ENCODE measurements at regions not wholly inside any gene's neighbourhood (a gene's known extent, or its start where the extent isn't known, plus 50 kb on each side); places are given as distances from the start of the nearest gene placed in this dataset.

DNA sequence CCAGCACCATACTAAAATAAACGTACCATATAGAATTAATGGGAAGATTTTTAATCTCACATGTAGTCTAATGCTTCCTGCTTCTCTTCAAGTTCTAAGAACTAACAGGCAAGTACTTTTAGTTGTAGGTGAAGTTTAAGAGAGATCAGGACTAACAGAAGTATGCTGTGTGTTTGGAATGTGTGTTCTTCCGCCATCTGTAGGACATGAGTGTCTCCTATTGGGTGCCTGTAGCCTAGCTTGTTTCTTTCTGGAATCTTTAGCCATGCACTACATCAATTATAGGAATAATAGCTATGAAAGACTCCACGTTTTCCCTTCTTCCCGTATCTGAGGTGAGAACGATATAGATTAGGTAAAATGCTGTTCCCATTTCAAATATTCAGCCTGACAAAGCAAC lies 140.2 kb upstream of the AHR start:
- Histone ChIP-seq H3K27ac (ENCODE audit: low read depth in 1 of 3, low read length in 2 of 3) (no peak overlapping the region), H3K27me3 (ENCODE audit: control insufficient read depth in 3 of 3, insufficient read depth in 3 of 3, low read length in 3 of 3) (no peaks in the 10 kb centered on the region), H3K9me3 (ENCODE audit: control insufficient read depth in 2 of 2, insufficient read depth in 1 of 2, low read depth in 1 of 2, low read length in 1 of 2) (no peaks in the 10 kb centered on the region), H3K36me3 (ENCODE audit: control insufficient read depth in 3 of 3, insufficient read depth in 2 of 3, low read depth in 1 of 3, low read length in 3 of 3) (no peaks in the 10 kb centered on the region), H3K4me1 (ENCODE audit: control insufficient read depth in 3 of 3, insufficient read depth in 2 of 3, low read depth in 1 of 3, low read length in 2 of 3) (no peaks in the 10 kb centered on the region), H3K4me3 (ENCODE audit: low read depth in 1 of 3, low read length in 3 of 3) (no peak overlapping the region)
- no peak for DNase-seq
- WGBS, 3 donors, result 95 to 96% (median 95%) methylated on average over 5 of the region's 5 CpGs
- no peak for FAIRE-seq

DNA sequence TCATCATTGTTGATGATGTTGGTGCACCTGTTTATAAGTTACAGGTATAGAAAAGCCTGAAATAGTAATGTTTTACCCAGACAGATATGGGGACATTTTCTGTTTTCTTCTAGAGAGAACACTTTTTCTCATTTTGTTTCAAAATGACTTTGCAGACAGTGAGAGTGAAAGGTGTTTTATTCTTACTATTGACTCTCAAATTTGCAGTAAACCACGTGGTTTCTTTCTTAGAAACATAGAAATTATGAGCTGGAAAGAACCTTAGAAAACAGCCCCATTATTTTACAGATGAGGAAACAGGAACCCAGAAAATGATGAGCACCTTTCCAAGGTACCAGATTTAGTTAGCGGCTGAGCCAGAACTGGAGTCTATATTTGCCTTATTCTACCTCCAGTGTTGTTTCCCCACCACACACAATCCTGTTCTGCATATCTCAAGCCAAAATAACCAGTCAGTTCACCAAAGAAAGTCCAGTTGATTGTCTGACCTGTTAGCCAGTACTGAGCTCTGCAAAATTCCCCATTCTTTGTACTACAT lies 138.9 kb upstream of the AHR start:
- Histone ChIP-seq H3K27me3 (ENCODE audit: control insufficient read depth in 3 of 3, insufficient read depth in 3 of 3, low read length in 3 of 3) (no peaks in the 10 kb centered on the region), H3K9me3 (ENCODE audit: control insufficient read depth in 2 of 2, insufficient read depth in 1 of 2, low read depth in 1 of 2, low read length in 1 of 2) (no peaks in the 10 kb centered on the region), H3K4me1 (ENCODE audit: control insufficient read depth in 3 of 3, insufficient read depth in 2 of 3, low read depth in 1 of 3, low read length in 2 of 3) (no peaks in the 10 kb centered on the region), H3K4me3 (ENCODE audit: low read depth in 1 of 3, low read length in 3 of 3) (no peak overlapping the region), H3K36me3 (ENCODE audit: control insufficient read depth in 3 of 3, insufficient read depth in 2 of 3, low read depth in 1 of 3, low read length in 3 of 3) (no peaks in the 10 kb centered on the region), H3K27ac (ENCODE audit: low read depth in 1 of 3, low read length in 2 of 3) (no peak overlapping the region)
- WGBS, 3 donors, result 63 to 78% (median 71%) methylated on average over 2 of the region's 2 CpGs
- no peak for DNase-seq
- no peak for FAIRE-seq

DNA sequence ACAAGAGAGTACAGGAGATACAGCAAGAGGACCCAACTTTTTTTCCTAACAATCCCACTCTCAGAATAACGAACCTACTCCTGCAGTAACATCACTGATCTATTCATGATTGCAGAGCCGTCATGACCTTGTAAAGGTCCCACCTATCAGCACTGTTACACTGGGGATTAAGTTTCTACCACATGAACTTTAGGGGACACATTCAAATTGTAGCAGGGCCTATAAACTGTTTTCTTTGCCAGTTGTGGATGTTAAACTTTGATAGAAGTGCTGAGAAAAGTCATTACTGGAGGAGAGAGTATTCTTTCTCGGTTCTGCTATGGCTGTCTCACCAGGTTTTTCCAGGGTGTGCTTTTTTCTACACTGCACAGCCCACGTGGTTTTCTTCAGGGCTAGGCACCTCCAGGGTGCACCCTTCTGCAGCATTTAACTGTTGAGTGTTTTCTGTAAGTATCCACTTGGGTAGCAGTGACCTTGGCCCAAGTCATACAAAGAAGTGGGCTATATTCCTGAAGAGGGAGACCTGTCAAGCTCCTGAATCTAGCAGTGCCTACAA lies 131.6 kb upstream of the AHR start:
- Histone ChIP-seq H3K27me3 (ENCODE audit: control insufficient read depth in 3 of 3, insufficient read depth in 3 of 3, low read length in 3 of 3) (no peaks in the 10 kb centered on the region), H3K36me3 (ENCODE audit: control insufficient read depth in 3 of 3, insufficient read depth in 2 of 3, low read depth in 1 of 3, low read length in 3 of 3) (no peaks in the 10 kb centered on the region), H3K4me3 (ENCODE audit: low read depth in 1 of 3, low read length in 3 of 3) (no peak overlapping the region), H3K4me1 (ENCODE audit: control insufficient read depth in 3 of 3, insufficient read depth in 2 of 3, low read depth in 1 of 3, low read length in 2 of 3) (no peaks in the 10 kb centered on the region), H3K27ac (ENCODE audit: low read depth in 1 of 3, low read length in 2 of 3) (no peak overlapping the region), H3K9me3 (ENCODE audit: control insufficient read depth in 2 of 2, insufficient read depth in 1 of 2, low read depth in 1 of 2, low read length in 1 of 2) (peaks cover 0 to 3% of the 10 kb centered on the region in 2 donors)
- no peak for DNase-seq
- WGBS, 3 donors, result 62 to 69% (median 66%) methylated on average over 4 of the region's 4 CpGs
- FAIRE-seq, result no peak

DNA sequence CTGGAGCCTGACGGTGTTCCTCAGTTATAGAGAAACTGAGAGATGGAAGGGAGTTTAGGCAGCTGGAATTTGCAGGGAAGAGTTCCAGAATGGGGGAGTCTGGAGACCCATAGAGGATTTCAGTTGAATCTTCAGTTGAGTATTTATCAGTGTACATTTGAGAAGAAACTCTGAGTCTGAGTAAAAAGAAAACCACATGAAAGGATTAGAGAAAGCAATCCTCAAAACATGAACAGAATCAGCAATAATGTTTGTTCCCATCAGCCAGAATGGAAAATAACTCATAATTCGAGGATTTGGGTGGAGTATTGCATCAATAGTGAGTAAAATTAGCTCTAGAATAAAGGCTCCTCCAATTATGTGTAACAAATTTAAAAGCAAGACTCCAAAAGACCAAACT lies 130.0 kb upstream of the AHR start:
- DNase-seq, result no peak
- H3K36me3 ChIP-seq (ENCODE audit: control insufficient read depth in 3 of 3, insufficient read depth in 2 of 3, low read depth in 1 of 3, low read length in 3 of 3), result no peaks in the 10 kb centered on the region
- H3K27me3 ChIP-seq (ENCODE audit: control insufficient read depth in 3 of 3, insufficient read depth in 3 of 3, low read length in 3 of 3), result no peaks in the 10 kb centered on the region
- H3K4me1 ChIP-seq (ENCODE audit: control insufficient read depth in 3 of 3, insufficient read depth in 2 of 3, low read depth in 1 of 3, low read length in 2 of 3), result no peaks in the 10 kb centered on the region
- H3K9me3 ChIP-seq (ENCODE audit: control insufficient read depth in 2 of 2, insufficient read depth in 1 of 2, low read depth in 1 of 2, low read length in 1 of 2), result peaks cover 0 to 6% of the 10 kb centered on the region in 2 donors
- H3K27ac ChIP-seq (ENCODE audit: low read depth in 1 of 3, low read length in 2 of 3), result no peak overlapping the region
- no peak overlapping the region for H3K4me3 ChIP-seq (ENCODE audit: low read depth in 1 of 3, low read length in 3 of 3)
- no peak for FAIRE-seq
- WGBS, 3 donors, result 70 to 87% (median 73%) methylated on average over 2 of the region's 2 CpGs

DNA sequence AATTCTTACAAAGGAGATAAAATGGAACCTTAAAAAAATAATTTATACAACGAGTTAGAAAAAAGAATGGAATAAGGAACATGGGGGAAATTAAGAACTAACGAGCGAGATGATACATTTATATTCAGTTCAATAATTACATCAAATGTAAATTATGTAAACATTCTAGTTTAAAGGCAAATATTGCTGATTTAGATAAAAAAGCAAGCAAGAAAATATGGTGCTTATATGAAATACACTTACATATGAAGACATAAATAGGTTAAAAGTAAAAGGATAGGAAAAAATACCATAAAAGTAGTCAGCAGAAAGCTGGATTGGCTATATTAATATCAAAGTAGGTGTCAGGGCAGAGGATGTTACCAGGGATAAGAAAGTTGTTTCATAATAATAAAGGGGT lies 127.0 kb upstream of the AHR start:
- Histone ChIP-seq H3K36me3 (ENCODE audit: control insufficient read depth in 3 of 3, insufficient read depth in 2 of 3, low read depth in 1 of 3, low read length in 3 of 3) (no peaks in the 10 kb centered on the region), H3K4me3 (ENCODE audit: low read depth in 1 of 3, low read length in 3 of 3) (no peak overlapping the region), H3K27ac (ENCODE audit: low read depth in 1 of 3, low read length in 2 of 3) (no peak overlapping the region), H3K9me3 (ENCODE audit: control insufficient read depth in 2 of 2, insufficient read depth in 1 of 2, low read depth in 1 of 2, low read length in 1 of 2) (peaks cover 0 to 4% of the 10 kb centered on the region in 2 donors), H3K27me3 (ENCODE audit: control insufficient read depth in 3 of 3, insufficient read depth in 3 of 3, low read length in 3 of 3) (no peaks in the 10 kb centered on the region), H3K4me1 (ENCODE audit: control insufficient read depth in 3 of 3, insufficient read depth in 2 of 3, low read depth in 1 of 3, low read length in 2 of 3) (no peaks in the 10 kb centered on the region)
- FAIRE-seq, result peak; percentile 23
- DNase-seq, result no peak
- WGBS, 3 donors, result 95 to 96% (median 95%) methylated on average over 3 of the region's 3 CpGs

DNA sequence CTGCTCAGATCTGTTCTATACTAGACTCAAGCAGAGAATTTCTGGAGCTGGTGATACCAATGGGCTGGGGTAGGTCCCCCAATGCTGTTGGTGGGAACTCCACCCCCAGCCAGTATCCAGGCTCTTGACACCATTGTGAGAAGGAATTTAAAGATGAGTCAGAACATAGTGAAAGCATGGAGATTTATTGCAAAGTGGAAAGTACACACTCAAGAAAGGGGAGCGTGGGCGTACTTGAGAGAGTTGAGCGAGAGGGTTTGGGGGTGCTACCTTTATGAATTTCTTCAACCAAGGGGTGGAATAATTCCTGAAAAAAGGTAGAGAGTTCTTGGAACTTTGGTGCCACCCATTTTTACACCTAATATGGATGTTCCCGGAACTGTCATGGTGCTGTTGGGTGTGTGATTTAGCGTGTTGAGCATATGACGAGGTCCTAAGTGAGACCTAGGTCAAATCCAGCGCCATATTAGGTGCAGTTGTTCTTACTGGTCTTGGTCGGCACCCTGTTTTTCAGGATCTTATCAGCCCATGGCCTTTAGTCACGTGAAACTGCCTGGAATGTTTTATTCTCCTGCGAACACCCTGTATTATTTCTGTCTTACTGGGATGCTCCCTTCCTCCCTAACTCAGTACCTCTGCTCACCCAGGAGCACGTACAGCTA lies 122.0 kb upstream of the AHR start:
- no peak overlapping the region for H3K4me3 ChIP-seq (ENCODE audit: low read depth in 1 of 3, low read length in 3 of 3)
- DNase-seq, result no peak
- peaks cover 0 to 4% of the 10 kb centered on the region in 2 donors for H3K9me3 ChIP-seq (ENCODE audit: control insufficient read depth in 2 of 2, insufficient read depth in 1 of 2, low read depth in 1 of 2, low read length in 1 of 2)
- no peak for FAIRE-seq
- no peaks in the 10 kb centered on the region for H3K36me3 ChIP-seq (ENCODE audit: control insufficient read depth in 3 of 3, insufficient read depth in 2 of 3, low read depth in 1 of 3, low read length in 3 of 3)
- H3K27me3 ChIP-seq (ENCODE audit: control insufficient read depth in 3 of 3, insufficient read depth in 3 of 3, low read length in 3 of 3), result no peaks in the 10 kb centered on the region
- WGBS, 3 donors, result 95 to 97% (median 96%) methylated on average over 11 of the region's 11 CpGs
- no peak overlapping the region for H3K27ac ChIP-seq (ENCODE audit: low read depth in 1 of 3, low read length in 2 of 3)
- peaks cover 0 to 5% (median 0%) of the 10 kb centered on the region in 3 donors for H3K4me1 ChIP-seq (ENCODE audit: control insufficient read depth in 3 of 3, insufficient read depth in 2 of 3, low read depth in 1 of 3, low read length in 2 of 3)

DNA sequence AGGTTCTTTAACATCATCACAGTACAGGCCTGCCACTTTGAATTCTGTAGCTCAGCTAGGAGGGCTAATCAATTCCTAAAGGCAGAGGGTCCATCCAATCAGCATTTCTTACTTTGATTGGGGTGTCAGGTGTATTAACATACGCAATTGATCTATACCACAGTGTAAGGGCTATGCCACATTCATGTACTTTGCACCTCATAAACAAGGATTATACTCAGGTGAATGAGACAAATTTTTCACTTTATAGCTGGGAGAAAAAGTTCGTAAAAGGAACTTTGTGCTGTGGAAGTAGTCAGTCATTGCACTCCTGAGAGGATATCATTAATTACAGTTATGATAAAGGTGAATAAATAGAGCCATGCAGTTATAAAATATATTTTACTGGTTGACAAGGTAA lies 119.9 kb upstream of the AHR start:
- peak; percentile 76 to 91 for DNase-seq
- peak overlapping the region in 2 of 3 donors; percentile 4 to 56 for H3K27ac ChIP-seq (ENCODE audit: low read depth in 1 of 3, low read length in 2 of 3)
- H3K4me1 ChIP-seq (ENCODE audit: control insufficient read depth in 3 of 3, insufficient read depth in 2 of 3, low read depth in 1 of 3, low read length in 2 of 3), result peaks cover 0 to 5% (median 0%) of the 10 kb centered on the region in 3 donors
- no peaks in the 10 kb centered on the region for H3K36me3 ChIP-seq (ENCODE audit: control insufficient read depth in 3 of 3, insufficient read depth in 2 of 3, low read depth in 1 of 3, low read length in 3 of 3)
- H3K4me3 ChIP-seq (ENCODE audit: low read depth in 1 of 3, low read length in 3 of 3), result no peak overlapping the region
- peak; percentile 68 for FAIRE-seq
- H3K9me3 ChIP-seq (ENCODE audit: control insufficient read depth in 2 of 2, insufficient read depth in 1 of 2, low read depth in 1 of 2, low read length in 1 of 2), result no peaks in the 10 kb centered on the region
- WGBS, 3 donors, result 16 to 56% (median 39%) methylated on average over 2 of the region's 2 CpGs
- no peaks in the 10 kb centered on the region for H3K27me3 ChIP-seq (ENCODE audit: control insufficient read depth in 3 of 3, insufficient read depth in 3 of 3, low read length in 3 of 3)

DNA sequence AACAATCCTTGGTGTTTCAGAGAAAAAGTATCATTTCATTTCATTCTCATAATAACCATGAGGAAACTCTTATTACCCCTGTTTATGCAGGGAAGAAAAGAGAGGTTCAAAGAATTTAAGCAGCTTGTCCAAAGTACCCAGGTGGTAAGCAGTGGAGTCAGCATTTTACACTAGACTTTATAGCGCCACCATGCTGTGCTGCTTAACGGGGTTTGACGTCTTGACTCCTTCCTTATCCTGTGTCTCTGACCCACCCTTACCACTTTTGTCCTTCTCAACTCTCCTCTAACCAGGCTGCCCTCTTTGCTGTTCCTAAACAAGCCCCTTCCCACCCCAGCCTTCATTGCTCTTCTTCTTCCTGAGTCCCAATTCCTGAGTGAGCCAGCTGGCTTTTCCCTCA lies 117.0 kb upstream of the AHR start:
- 92 to 96% (median 94%) methylated on average over 3 of the region's 3 CpGs for WGBS, 3 donors
- no peaks in the 10 kb centered on the region for H3K27me3 ChIP-seq (ENCODE audit: control insufficient read depth in 3 of 3, insufficient read depth in 3 of 3, low read length in 3 of 3)
- H3K9me3 ChIP-seq (ENCODE audit: control insufficient read depth in 2 of 2, insufficient read depth in 1 of 2, low read depth in 1 of 2, low read length in 1 of 2), result no peaks in the 10 kb centered on the region
- no peak overlapping the region for H3K27ac ChIP-seq (ENCODE audit: low read depth in 1 of 3, low read length in 2 of 3)
- H3K4me3 ChIP-seq (ENCODE audit: low read depth in 1 of 3, low read length in 3 of 3), result no peak overlapping the region
- DNase-seq (no peak), FAIRE-seq (no peak)
- H3K36me3 ChIP-seq (ENCODE audit: control insufficient read depth in 3 of 3, insufficient read depth in 2 of 3, low read depth in 1 of 3, low read length in 3 of 3), result no peaks in the 10 kb centered on the region
- H3K4me1 ChIP-seq (ENCODE audit: control insufficient read depth in 3 of 3, insufficient read depth in 2 of 3, low read depth in 1 of 3, low read length in 2 of 3), result peaks cover 0 to 10% (median 4%) of the 10 kb centered on the region in 3 donors

Measured in small intestine (tissue), 7 donors.